NK-92 (cell line): ENCODE measurements at regions not wholly inside any gene's neighbourhood (a gene's known extent, or its start where the extent isn't known, plus 50 kb on each side); places are given as distances from the start of the nearest gene placed in this dataset.

Experiments
- DNase-seq: peaks from one replicate; lab custom pipeline; 2025; ENCODE audit not compliant: unreplicated experiment; lab: John Stamatoyannopoulos, UW

DNA sequence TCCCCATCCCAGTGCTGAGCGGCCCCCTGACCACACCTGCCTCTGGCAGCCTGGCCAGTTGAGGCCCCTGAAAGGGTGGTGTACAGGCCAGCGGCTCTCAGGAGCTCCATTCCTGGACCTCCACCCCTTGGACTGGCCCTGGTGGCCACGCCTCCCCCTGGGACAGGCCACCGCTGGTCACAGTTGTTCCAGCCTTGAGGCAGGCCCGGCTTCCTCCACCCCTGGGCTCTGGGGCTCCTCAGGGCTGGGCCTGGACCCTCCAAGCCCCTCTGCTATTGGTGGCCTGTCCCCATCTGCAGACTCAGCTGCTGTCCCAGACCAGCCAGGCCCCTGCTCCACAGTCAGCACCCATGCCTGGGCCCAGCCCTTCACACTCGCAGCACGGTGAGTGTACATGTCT lies 93.2 kb upstream of the NKX1-1 start:
- DNase-seq = no peak

DNA sequence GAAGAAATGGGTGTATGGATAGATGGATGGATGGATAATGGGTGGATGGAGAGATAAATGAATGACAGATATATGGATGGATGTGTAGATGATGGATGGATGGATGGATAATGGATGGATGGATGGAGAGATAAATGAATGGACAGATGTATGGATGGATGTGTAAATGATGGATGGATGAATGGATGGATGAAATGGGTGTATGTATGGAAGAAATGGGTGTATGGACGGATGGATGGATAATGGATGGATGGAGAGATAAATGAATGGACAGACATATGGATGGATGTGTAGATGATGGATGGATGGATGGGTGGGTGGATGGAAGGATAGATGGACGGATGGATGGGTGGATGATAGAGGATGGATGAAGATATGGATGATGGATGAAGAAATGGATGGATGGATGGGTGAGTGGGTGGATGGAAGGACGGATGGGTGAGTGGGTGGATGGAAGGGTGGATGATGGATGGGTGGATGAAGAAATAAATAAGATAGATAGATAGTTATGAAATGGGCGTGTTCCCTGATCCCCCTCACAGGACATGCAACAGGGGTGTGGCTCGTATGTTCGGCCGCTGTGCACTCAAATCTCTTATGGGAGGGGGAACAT lies 91.1 kb upstream of the NKX1-1 start:
- DNase-seq = no peak

DNA sequence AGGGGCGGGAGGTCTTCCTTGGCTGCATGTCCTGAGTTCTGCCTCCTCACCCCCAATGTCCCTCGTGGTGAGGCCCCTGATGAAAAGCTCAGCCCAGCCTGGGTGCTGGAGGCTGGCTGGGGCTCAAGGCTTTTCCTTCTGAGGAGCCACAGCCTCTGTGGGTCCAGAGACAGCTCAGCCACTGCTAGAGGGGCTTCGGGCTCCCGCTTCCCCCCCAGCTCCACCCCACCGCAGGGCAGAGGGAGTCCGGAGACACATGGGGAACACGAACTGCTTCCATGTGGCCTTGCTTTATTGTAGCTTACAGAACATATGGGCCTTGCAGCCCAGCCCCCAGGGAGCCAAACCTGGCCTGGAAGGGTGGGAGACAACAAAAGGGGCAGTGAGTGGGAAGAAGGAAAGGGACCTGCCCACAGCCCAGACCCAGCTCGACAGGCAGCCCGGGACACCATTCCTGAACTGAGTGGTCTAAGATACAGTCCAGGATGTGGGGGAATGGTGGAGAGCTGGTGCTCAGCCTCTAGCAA lies 89.9 kb upstream of the NKX1-1 start:
- no peak for DNase-seq

DNA sequence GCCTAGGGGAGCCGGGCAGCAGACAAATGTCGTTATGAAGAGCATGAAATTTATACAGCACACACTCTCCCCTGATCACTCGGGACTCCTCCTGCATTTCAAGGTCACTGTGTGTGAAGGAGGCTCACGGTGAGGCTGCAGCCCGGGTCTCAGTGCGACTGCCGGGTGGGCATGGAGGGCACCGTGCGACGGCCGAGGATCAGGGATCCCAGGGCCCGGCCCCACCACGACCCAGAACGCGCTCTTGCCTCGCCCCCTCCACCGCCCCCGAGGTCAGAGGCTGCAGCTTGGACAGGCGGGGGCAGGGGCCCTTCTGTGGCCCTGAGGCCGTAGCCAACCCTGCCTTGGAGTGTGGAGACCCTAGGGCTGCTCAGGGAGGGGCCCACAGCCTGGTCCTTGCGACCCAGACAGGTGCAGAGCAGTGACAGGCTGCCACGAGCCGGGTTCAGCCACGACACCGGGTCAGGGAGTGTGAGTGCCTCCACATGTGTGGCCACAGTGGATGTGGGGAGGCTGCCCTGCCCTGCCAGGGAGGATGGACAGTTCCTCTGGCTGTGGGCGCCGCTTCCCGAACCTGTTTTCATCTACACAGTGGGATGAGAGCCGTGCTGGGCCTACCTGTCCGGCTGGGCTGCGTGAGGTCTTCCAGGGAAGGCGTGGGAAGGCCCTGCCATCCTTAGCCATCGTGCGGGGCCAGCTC lies 89.3 kb upstream of the NKX1-1 start:
- no peak for DNase-seq

DNA sequence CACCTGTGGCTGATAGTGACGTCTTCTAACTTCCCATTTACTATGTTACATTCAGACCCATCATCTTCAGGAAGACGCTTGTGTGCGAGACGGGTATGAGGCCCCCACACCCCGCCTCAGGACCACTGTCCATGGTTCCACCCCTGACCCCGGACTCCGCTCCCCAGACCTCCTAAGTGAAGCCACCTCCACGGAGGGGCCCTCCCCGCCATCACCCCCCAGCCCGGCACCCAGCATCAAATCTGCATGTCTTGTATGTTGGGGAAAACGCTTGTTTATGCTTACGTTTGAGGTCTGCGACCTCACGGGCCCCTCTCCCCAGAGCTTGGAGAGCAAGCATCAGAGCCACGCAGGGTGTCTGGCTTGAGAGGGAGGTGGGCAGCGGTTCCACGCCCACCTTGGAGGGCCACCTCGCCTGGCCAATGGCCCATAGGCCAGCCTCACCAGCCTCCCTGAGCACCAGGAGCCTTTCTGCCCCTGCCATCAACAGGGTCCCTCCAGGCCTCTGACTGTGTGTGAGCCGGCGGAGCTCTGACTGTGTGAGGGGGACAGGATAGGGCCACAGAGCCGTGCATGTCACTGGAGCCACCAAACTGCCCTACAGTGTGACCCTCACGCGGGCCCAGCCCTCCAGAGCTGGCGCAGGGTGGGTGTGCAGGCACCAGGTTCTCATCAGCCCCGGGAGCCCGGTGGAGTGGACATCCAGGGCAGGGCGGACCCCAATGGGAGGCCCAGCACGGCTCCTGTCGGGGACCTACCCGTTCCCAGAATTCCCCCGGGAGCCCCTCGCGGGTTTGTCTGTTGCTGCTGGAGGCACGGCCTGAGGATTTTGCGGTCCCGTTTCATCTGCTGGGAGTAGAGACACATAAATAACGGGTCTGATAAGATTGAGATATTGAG lies 88.4 kb upstream of the NKX1-1 start:
- DNase-seq = no peak

DNA sequence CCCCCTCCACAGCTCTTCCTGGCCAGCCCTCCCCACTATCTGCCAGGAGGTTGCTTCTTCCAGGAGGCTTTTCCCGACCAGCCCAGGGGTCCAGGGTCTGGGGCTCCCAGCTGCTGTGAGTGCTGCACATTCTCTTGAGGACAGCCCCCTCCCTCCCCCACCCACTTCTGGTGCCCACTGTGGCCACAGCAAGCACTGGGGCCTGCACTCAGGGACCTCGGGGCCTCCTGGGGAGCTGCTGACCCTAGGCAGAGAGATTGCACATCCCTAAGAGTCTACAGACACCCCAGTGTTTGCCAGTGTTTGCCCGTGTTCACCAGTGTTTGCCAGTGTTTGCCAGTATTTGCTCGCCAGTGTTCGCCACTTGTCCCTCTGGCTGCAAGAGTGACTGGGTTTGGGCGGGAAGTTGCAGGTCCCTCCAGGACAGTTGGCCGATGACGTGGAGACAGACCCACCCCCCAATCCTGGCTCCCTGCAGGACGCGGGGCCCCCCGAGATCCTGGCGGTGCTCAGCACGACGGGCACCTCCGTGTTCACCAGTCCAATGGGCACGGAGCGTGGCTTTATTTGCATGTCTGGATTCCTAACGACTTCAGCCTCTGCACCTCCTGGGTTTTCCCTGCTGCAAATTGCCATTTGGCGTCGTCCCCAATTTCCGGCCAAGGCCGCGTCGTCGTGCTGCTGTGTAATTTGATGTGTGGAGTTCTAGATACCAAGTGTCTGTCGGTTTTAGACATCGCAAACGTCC lies 87.5 kb upstream of the NKX1-1 start:
- no peak for DNase-seq

DNA sequence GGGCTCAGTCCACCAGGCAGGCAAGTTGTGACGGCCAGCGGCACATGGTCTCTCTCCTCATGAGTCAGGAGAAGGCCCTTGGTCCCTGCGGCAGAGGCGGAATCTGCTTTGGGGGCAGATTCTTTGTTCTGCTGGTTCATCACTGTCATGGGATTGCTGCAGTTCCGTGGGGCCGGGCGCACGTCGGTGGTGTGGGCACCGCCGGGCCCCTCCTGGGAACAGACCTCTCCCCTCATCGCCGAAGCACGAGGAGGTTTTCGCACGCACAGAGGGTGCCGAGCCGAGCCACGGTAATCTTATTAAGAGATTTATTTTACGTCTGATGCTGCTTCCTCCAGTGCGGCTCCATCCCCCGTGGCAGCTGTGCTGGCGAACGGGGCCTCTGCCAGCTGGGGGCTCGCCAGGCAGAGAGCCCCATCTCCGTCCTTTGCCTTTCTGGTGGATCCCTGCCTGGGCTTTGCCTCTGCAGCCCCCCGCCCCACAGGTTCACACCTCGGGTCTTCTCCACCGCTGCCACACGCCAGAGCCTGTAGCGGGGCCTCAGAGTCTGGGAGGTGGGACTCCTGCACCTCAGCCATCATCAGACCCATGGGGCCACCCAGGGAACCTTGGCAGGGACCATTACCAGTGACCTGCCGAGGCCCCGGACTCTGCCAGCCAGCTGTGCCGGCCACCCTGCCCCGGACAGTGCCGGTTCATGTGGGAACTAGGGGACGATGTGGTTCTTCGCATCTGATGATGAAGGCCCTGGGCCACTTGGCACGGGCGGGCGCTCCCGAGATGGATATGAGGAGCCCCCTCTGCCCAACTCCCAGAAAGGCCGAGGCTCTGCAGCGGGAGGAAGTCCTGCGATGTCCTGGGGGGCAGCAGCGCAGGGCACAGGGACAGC lies 86.7 kb upstream of the NKX1-1 start:
- DNase-seq = no peak

DNA sequence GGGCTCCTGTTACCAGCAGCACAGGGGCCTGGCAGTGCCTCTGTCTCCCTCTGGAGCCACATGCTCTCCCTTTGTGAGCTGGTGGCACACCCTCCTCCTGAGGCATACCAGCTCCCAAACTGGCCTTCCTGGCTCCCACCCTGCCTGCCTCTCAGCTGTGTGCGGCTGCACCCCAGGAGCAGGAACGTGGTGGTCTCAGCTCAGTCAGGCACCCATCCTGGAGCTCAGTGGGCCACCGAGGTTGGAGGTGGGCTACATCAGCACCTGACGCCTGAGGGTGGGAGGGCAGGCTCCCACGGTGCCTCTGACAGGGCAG lies 85.9 kb upstream of the NKX1-1 start:
- no peak for DNase-seq

DNA sequence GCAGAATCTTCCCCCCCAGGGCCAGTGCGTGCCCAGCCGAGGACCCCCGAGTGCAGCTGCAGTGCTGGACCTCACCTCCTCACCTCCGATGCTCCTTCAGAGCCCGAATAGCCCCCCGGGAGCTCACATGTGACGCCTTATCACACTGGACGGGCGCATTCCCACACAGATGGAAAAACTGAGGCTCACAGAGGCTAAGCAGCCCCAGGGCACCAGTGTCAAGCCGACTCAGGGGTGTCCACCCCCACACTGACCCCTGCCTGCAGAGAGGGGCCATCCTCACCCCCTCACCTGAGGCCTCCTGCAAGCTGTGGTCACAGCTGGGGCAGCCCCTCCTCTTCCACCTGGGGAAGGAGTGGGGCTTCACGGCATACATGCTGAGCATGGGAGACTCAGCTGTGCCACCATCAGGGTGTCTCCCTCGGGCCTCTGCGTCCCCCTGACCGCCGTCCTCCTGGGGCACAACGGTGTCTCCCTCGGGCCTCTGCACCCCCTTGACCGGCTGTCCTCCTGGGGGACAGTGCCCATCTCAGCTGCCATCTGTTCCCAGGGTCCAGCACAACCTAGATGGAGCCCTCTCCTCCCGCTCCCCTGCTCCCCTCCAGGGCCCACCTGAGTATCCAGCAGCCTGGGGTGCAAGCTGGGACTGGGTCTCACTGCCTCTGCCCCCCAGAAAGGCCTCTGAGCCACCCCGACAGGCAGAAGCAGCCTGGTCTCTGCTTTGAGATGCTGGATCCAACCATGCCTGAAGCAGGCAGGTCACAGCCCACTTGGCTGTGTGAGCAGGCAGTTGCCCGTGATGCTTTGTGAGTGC lies 85.3 kb upstream of the NKX1-1 start:
- DNase-seq = no peak

DNA sequence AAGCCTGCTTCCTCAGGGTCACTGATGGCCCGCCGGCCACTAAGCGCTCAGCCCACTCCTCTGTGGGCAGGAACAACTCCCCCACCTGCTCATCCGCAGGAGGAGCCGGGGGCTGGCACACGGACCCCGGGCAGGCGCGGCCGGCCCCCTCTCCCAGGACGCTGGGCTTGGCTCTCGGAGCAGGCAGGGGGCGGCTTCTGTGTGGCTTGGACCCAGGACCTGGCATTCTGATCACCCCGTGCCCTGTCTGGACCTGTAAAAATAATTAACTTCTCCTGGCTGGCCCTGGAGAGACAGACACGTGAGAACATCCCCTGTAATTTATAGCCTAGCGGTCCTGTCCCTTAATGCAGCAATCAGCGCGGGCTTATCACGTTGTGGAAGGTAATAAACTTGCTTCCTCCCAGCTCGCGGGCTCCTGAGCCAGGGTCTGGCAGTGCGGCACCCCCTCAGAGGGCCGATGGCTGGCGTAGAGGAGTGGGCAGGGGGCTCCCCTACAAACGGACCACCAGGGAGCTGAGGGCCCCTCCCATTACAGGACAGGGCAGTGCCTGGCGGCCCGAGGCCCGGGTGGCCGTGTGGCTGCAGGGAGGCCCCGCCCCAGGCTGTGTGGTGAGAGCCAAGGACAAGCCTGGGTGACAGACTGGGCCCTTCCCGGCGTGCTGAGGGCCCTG lies 84.5 kb upstream of the NKX1-1 start:
- DNase-seq = no peak

DNA sequence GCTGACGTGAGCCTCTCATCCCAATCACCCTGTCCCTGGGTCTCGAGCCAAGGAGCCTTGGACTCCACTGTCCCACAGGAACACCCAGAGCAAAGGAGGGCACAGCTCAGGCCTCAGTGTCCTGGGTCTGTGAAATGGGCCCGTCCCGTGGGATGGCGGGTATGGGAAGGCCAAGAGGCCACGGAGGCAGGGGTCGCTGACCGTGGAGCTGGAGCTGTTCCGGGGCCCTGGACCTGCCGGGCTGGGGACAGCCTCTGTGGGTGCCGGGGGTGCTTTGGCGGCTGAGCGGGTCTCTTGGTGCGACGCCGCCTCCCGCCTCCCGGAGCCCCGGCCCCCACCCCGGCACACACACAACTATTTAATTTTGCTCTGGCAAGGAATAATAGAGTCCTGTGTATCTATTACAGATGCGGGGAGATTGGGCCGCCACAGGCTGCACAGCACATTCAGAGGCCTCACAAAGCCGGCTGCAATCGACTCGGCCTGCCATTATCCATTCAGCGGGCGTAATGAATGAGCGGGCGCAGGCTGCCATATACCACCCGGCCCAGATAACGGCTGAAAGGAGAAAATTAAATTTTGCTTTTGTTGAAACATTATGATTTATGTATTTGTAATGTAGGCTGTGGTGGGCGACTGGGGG lies 83.9 kb upstream of the NKX1-1 start:
- DNase-seq = no peak

DNA sequence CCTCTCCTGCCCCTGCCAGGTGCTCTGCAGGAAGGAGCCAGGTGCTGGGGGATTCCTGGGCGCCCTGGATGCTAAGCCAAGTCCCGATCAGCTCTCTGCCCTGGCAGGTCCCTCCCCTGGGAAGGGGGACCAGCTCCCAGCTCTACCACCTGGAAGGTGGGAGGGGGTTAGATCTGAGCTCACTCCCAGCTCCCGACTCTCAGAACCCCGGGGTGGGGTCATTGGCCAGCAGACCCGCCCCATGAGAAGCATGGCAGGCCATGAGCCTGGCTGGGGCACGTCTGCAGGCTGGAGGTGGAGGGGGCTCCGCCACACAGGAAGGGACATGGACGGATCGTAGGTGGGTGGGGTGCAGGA lies 83.4 kb upstream of the NKX1-1 start:
- no peak for DNase-seq

DNA sequence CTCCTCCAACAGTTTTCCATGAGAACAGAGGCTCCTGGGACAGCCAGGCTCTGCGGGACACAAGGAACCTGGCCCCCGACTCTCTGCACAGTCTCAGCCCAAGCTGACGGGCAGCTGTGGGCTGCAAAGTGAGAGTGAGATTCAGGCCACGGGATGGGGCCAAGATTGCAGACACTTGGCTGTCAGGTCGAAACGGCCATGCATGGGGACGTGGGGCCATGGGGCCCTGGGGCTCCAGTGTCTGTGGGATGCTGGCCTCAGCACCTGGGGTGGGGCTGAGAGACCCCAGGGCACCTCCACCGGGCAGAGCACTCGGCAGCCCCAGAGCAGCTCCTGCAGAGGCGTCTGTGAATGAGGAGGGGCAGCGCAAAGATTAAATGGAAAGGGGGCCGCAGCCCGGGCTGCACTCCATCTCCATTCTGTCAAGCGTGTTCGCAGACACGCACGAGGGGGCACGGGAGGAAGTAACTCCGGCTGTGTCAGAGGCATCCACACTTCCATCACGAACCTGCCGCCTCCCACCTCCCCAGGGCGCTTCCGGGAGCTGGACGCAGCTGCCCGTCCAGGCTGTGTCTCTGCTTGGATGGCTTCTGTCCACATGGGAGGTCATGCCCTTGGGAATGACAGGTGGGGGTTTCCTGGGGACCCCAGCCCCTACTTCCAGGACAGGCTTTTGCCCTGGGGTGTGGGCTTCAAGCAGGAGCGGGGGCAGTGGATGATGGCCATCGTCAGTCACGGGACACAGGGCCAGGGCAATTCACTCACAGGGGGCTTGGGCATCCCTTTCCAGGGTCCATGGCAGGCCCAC lies 82.8 kb upstream of the NKX1-1 start:
- no peak for DNase-seq

DNA sequence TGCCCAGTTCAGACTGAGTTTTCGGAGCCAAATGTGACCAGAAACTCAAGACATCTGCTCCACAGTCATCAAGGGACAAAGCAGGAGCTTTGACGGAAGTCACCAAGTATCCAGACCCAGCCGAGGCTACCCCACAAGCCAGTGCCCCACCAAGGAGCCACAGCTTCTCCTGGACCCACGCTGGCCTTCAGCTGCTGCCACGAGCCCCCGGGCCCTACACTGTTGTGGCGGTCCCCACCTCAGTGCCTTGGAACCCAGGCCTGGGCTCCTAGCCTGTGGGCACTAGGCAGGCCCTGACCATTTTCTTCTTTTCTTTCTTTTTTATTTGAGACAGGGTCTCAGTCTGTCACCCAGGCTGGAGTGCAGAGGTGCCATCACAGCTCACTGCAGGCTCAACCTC lies 82.1 kb upstream of the NKX1-1 start:
- no peak for DNase-seq

DNA sequence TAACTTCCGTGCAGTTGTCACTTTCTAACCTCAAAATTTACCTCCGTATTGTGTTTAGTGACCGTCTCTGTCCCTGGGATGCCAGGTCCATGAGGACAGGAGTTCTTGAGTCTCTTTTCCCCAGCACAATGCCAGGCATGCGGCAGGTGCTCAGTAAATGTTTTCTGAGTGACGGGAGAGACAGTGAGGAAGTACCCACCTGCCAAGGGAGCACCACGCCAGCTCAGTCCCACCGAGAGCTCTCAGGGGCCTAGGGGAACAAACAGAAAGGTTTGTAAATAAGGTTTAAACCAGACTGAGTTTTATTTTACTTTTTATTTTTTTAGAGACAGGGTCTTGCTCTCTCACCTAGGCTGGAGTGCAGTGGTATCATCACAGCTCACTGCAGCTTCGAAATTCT lies 81.5 kb upstream of the NKX1-1 start:
- no peak for DNase-seq

DNA sequence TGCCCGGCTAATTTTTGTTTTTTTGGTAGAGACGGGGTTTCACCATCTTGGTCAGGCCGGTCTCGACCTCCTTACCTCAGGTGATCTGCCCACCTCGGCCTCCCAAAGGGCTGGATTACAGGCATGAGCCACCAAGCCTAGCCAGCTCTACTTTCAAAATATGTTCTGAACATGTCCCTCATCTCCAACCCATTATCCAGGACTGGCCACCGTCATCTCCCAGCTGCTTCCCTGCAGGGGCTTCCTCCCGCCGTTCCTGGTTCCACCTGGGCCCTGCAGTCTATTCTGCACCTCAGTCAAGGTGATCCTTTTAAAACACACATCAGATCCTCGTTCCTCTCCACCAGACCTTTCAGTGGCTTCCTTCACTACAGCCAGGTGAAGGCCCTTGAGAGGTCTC lies 80.9 kb upstream of the NKX1-1 start:
- DNase-seq = no peak

DNA sequence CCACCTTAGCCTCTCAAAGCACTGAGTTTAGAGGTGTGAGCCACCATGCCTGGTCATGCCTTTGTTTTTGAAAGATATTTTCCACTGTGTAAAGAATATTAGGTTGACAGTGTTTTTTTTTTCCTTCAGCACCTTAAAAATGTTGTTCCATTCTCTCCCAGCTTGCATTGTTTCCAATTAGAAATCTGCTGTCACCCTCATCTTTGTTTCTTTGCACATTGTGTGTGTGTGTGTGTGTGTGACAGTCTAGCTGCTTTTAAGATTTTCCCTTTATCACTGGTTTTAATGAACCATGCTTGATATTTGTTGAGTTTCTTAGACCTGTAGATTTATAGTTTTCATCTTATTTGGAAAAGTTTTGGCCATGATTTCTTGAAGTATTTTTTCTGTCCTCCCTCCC lies 79.0 kb upstream of the NKX1-1 start:
- DNase-seq = no peak

DNA sequence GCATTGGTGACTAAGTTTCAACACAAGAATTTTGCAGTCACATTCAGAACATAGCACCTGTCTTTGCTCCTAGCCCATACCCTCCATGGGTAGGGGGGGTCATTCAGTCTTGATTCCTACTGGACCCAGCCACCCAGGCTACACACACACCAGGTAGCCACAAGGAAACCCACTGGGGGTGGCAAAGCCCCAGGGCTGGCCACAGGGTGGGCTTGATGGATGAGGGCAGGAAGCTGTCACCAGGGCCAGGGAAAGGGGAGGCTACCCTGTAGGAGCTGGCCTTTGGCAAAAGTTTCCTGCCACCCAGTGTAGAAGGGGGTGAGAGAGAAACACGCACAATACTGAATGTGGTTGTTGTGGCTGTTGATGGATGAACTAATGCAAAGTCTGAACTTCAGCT lies 74.5 kb upstream of the NKX1-1 start:
- DNase-seq = no peak
